CD4-positive, alpha-beta T cell treated with Interferon alpha-2 for 1 hour (primary cell): ENCODE measurements at regions not wholly inside any gene's neighbourhood (a gene's known extent, or its start where the extent isn't known, plus 50 kb on each side); places are given as distances from the start of the nearest gene placed in this dataset.
"Not testable (repeated sequence)": the region's sequence is repeated elsewhere in the genome, so short reads cannot be mapped to it uniquely, and the experiment has no call there.

Experiments
- DNase-seq, 2 donors: peaks; one replicate each; pipeline ENCODE4 v3.0.0-alpha.2; 2020 to 2022

- DNase-seq = no peak
Measured at GRCh38 chr6:141874930-141875602, 257.7 kb upstream of the GJE1 start.

GRCh38 chr6:141869509-141869908, 263.2 kb upstream of the GJE1 start:
- DNase-seq = not testable (repeated sequence)

GRCh38 chr6:141867767-141868166, 265.0 kb upstream of the GJE1 start:
- DNase-seq = no peak

GRCh38 chr6:141866731-141867497, 265.8 kb upstream of the GJE1 start:
- DNase-seq = no peak

GRCh38 chr6:141851063-141851462, 281.7 kb upstream of the GJE1 start:
- DNase-seq = no peak

- DNase-seq = peak; percentile 2 to 64
Measured at GRCh38 chr6:141848029-141848890, 284.5 kb upstream of the GJE1 start.

GRCh38 chr6:141846639-141847038, 286.1 kb upstream of the GJE1 start:
- peak in 1 of 2 donors; percentile 6 for DNase-seq

- DNase-seq = no peak
Measured at GRCh38 chr6:141843178-141843834, 289.4 kb upstream of the GJE1 start.

GRCh38 chr6:141833001-141833655, 299.6 kb upstream of the GJE1 start:
- DNase-seq = no peak

GRCh38 chr6:141830530-141830929, 302.2 kb upstream of the GJE1 start:
- DNase-seq = no peak

GRCh38 chr6:141829566-141830360, 303.0 kb upstream of the GJE1 start:
- DNase-seq = no peak

- no peak for DNase-seq
Measured at GRCh38 chr6:141824350-141824749, 308.4 kb upstream of the GJE1 start.

GRCh38 chr6:141815039-141815438, 317.7 kb upstream of the GJE1 start:
- not testable (repeated sequence) for DNase-seq

- no peak for DNase-seq
Measured at GRCh38 chr6:141809901-141810300, 322.8 kb upstream of the GJE1 start.

- no peak for DNase-seq
Measured at GRCh38 chr6:141808662-141809061, 324.1 kb upstream of the GJE1 start.

GRCh38 chr6:141800973-141801372, 331.8 kb upstream of the GJE1 start:
- DNase-seq = not testable (repeated sequence)

- DNase-seq = no peak
Measured at GRCh38 chr6:141790921-141791320, 341.8 kb upstream of the GJE1 start.

GRCh38 chr6:141788096-141788495, 344.6 kb upstream of the GJE1 start:
- no peak for DNase-seq

- no peak for DNase-seq
Measured at GRCh38 chr6:141783585-141783984, 349.1 kb upstream of the GJE1 start.

- DNase-seq = no peak
Measured at GRCh38 chr6:141780296-141780695, 352.4 kb upstream of the GJE1 start.

GRCh38 chr6:141764388-141764787, 368.3 kb upstream of the GJE1 start:
- DNase-seq = no peak

- DNase-seq = no peak
Measured at GRCh38 chr6:141758430-141758829, 374.3 kb upstream of the GJE1 start.
